BLaER1 (cell line): ENCODE measurements at regions not wholly inside any gene's neighbourhood (a gene's known extent, or its start where the extent isn't known, plus 50 kb on each side); places are given as distances from the start of the nearest gene placed in this dataset.

Experiments used
- H3K27ac ChIP-seq: shearing (Covaris generic); formaldehyde crosslinking; 2 replicates; pipeline ENCODE4 v1.8.1; 2022
- H3K27me3 ChIP-seq: shearing (Covaris generic); formaldehyde crosslinking; 2 replicates; pipeline ENCODE4 v1.8.1; 2022
- H3K36me3 ChIP-seq: shearing (Covaris generic); formaldehyde crosslinking; 2 replicates; pipeline ENCODE4 v1.8.1; 2022
- H3K4me1 ChIP-seq: shearing (Covaris generic); formaldehyde crosslinking; 2 replicates; pipeline ENCODE4 v1.8.1; 2022
- H3K4me2 ChIP-seq: shearing (Covaris generic); formaldehyde crosslinking; 2 replicates; pipeline ENCODE4 v1.8.1; 2022
- H3K4me3 ChIP-seq: shearing (Covaris generic); formaldehyde crosslinking; 2 replicates; pipeline ENCODE4 v1.8.1; 2022
- H3K9ac ChIP-seq: shearing (Covaris generic); formaldehyde crosslinking; 2 replicates; pipeline ENCODE4 v1.8.1; 2022
- H3K9me3 ChIP-seq: shearing (Covaris generic); formaldehyde crosslinking; 2 replicates; pipeline ENCODE4 v1.8.1; 2022
- H4K20me1 ChIP-seq: shearing (Covaris generic); formaldehyde crosslinking; 2 replicates; pipeline ENCODE4 v1.8.1; 2022
- Cebpa-rat ChIP-seq: shearing (Covaris generic); IDR thresholded peaks from 2 replicates; pipeline ENCODE4 v1.8.1; 2022

- Histone ChIP-seq H3K27me3 (no peaks in the 10 kb centered on the region), H3K27ac (no peak overlapping the region), H3K4me2 (no peak overlapping the region), H3K9ac (no peak overlapping the region), H3K36me3 (no peaks in the 10 kb centered on the region), H3K9me3 (no peaks in the 10 kb centered on the region), H3K4me3 (no peak overlapping the region), H4K20me1 (no peaks in the 10 kb centered on the region), H3K4me1 (no peaks in the 10 kb centered on the region)
- TF ChIP-seq Cebpa-rat, result no peak
Observed at GRCh38 chr13:55661505-55661904, 1479.2 kb upstream of the PRR20A start.

DNA sequence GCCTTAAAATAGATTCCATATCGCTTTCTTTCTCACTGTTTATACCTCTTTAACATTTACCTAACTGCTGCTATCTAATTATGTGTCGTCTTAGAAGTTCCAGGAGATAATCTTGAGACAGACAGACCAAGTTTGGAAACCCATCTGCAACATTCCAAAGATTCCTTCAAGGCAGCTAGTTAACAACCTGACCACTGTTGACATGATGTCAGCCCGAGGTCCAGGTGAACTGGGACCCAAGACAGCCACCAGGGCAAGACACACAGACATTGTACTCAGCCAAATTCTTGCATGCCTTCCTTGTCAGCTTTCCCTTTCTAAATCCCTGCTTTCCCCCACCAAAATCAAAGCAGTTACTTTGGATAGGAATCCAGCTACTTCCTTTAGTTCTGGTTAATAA is 1476.5 kb upstream of the PRR20A start:
- Histone ChIP-seq H3K4me1 (no peaks in the 10 kb centered on the region), H3K36me3 (no peaks in the 10 kb centered on the region), H3K27me3 (no peaks in the 10 kb centered on the region), H3K9ac (no peak overlapping the region), H4K20me1 (no peaks in the 10 kb centered on the region), H3K4me2 (no peak overlapping the region), H3K27ac (no peak overlapping the region), H3K9me3 (no peaks in the 10 kb centered on the region), H3K4me3 (no peak overlapping the region)
- TF ChIP-seq Cebpa-rat, result no peak

DNA sequence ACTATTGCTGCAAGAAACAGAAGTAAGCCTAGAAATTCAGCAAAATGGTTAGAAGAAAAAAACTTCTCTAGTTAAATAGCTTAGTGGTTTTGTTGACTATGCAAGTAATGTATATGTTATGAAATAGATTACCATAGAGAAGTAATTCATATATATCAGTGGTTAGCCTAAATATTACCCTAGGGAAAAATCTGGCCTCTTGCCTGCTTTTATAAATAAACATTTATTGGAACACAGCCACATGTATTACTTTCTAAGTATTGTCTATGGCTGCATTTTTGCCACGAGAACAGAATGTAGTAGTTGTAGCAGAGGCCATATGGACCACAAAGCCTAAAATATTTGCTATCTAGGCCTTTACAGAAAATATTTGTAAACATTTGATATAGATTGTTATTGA is 1471.7 kb upstream of the PRR20A start:
- no peak for TF ChIP-seq Cebpa-rat
- H3K27me3 ChIP-seq, result no peaks in the 10 kb centered on the region

DNA sequence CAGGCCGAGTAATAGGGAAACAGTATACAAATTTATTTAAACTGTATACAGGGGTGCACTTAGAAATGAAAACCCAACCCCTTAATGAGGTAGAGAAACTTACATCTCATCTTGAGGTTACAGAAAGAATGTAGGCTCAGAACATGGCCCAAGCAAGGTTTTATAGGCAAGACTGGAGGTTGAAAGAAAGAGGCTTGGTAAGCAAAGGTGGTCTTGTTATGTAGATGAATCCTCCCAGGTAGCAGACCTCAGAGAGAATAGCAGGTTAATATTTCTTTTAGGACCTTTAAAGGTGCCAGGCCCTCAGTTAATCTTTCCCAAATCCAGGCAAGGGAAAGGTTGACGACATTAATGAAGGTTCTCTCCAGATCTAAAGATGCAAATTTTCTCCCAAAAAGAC is 1466.8 kb upstream of the PRR20A start:
- no peak for TF ChIP-seq Cebpa-rat
- Histone ChIP-seq H3K9me3 (no peaks in the 10 kb centered on the region), H3K4me1 (no peaks in the 10 kb centered on the region), H3K4me2 (no peak overlapping the region), H3K36me3 (no peaks in the 10 kb centered on the region), H3K9ac (no peak overlapping the region), H4K20me1 (no peaks in the 10 kb centered on the region), H3K4me3 (no peak overlapping the region), H3K27me3 (no peaks in the 10 kb centered on the region), H3K27ac (no peak overlapping the region)

More for the DNA sequence above, 1471.7 kb upstream of the PRR20A start:
- Histone ChIP-seq H3K36me3 (no peaks in the 10 kb centered on the region), H3K9ac (no peak overlapping the region), H4K20me1 (no peaks in the 10 kb centered on the region), H3K4me3 (no peak overlapping the region), H3K4me1 (no peaks in the 10 kb centered on the region), H3K27ac (no peak overlapping the region), H3K4me2 (no peak overlapping the region), H3K9me3 (no peaks in the 10 kb centered on the region)

GRCh38 chr13:55682776-55683175 is 1457.9 kb upstream of the PRR20A start:
- H3K9me3 ChIP-seq, result no peaks in the 10 kb centered on the region
- no peak for TF ChIP-seq Cebpa-rat

DNA sequence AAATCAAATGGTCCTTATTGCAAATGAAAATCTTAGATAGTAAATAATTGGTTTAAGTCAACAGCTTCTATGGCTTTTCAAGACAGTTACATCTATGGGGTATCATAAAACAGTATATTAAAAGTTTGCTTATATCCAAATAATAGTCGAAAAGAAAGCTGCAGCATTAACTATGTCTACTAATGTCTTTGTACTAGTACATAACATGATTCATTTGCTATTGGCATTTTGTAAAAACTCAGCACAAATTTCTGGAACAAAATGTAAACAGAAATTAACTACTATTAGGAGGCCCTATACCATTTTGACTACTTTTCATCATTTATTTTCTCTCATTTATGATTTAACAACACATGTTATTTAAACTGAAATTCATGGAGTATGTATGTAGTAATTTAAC is 1435.2 kb upstream of the PRR20A start:
- Histone ChIP-seq H3K36me3 (no peaks in the 10 kb centered on the region), H3K27ac (no peak overlapping the region), H3K4me1 (no peaks in the 10 kb centered on the region), H3K9ac (no peak overlapping the region), H3K4me3 (no peak overlapping the region), H4K20me1 (no peaks in the 10 kb centered on the region), H3K4me2 (no peak overlapping the region), H3K27me3 (no peaks in the 10 kb centered on the region), H3K9me3 (no peaks in the 10 kb centered on the region)
- TF ChIP-seq Cebpa-rat, result no peak

More at GRCh38 chr13:55682776-55683175, 1457.9 kb upstream of the PRR20A start:
- no peak overlapping the region for H3K9ac ChIP-seq
- H4K20me1 ChIP-seq, result no peaks in the 10 kb centered on the region
- no peaks in the 10 kb centered on the region for H3K27me3 ChIP-seq
- H3K4me2 ChIP-seq, result no peak overlapping the region
- H3K36me3 ChIP-seq, result no peaks in the 10 kb centered on the region
- no peak overlapping the region for H3K4me3 ChIP-seq
- no peaks in the 10 kb centered on the region for H3K4me1 ChIP-seq
- no peak overlapping the region for H3K27ac ChIP-seq

- Histone ChIP-seq H3K9ac (no peak overlapping the region), H3K4me1 (no peaks in the 10 kb centered on the region), H3K4me2 (no peak overlapping the region), H3K27ac (no peak overlapping the region), H3K4me3 (no peak overlapping the region), H3K27me3 (no peaks in the 10 kb centered on the region), H3K9me3 (no peaks in the 10 kb centered on the region), H4K20me1 (no peaks in the 10 kb centered on the region), H3K36me3 (no peaks in the 10 kb centered on the region)
- no peak for TF ChIP-seq Cebpa-rat
Observed at GRCh38 chr13:55705971-55706370, 1434.7 kb upstream of the PRR20A start.

GRCh38 chr13:55714120-55714519 is 1426.6 kb upstream of the PRR20A start:
- Histone ChIP-seq H3K4me2 (no peak overlapping the region), H3K27ac (no peak overlapping the region), H3K4me3 (no peak overlapping the region), H3K9ac (no peak overlapping the region), H3K4me1 (no peaks in the 10 kb centered on the region), H3K36me3 (no peaks in the 10 kb centered on the region), H3K9me3 (no peaks in the 10 kb centered on the region), H3K27me3 (no peaks in the 10 kb centered on the region), H4K20me1 (no peaks in the 10 kb centered on the region)
- no peak for TF ChIP-seq Cebpa-rat

DNA sequence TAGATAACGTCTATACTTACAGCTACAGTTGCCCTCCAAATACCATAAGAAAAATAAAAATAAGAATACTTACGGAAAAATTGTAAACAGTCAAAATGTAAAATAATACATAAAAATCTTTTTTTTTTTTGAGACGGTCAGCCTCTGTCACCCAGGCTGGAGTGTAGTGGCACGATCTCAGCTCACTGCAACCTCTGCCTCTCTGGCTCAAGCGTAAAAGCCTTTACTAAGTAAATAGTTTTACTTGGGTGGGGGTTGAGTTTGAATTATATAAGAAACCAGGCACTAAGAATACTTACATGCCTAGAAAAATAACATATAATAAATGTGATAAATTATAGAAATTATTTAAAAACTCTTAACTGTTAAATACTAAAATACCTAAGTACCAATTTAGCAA is 1413.0 kb upstream of the PRR20A start:
- Histone ChIP-seq H3K4me3 (no peak overlapping the region), H3K9ac (no peak overlapping the region), H3K4me1 (no peaks in the 10 kb centered on the region), H4K20me1 (no peaks in the 10 kb centered on the region), H3K4me2 (no peak overlapping the region), H3K36me3 (no peaks in the 10 kb centered on the region), H3K27me3 (no peaks in the 10 kb centered on the region), H3K9me3 (no peaks in the 10 kb centered on the region), H3K27ac (no peak overlapping the region)
- TF ChIP-seq Cebpa-rat, result no peak

DNA sequence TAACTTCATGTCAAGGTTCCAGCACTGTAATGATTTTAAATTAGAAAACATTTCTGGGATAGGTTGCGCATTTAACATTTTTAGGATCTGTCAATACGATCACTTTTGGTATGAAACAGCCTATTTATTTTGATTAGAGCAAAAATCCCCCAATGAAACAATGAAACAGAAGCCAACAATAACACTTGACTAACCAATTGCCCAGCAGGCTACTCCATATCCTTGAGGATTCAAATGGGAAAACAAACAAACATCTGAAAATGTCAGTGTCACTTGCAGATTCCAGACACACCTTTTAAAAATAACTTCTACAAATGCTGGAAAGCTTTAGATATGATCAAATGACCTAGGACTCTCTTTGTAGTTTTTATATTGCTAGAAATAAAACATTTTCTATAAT is 1412.5 kb upstream of the PRR20A start:
- H4K20me1 ChIP-seq, result no peaks in the 10 kb centered on the region
- no peaks in the 10 kb centered on the region for H3K36me3 ChIP-seq
- H3K9me3 ChIP-seq, result no peaks in the 10 kb centered on the region
- no peaks in the 10 kb centered on the region for H3K4me1 ChIP-seq
- no peak overlapping the region for H3K4me3 ChIP-seq
- H3K9ac ChIP-seq, result no peak overlapping the region
- no peak for TF ChIP-seq Cebpa-rat
- no peaks in the 10 kb centered on the region for H3K27me3 ChIP-seq
- H3K4me2 ChIP-seq, result no peak overlapping the region
- H3K27ac ChIP-seq, result no peak overlapping the region

DNA sequence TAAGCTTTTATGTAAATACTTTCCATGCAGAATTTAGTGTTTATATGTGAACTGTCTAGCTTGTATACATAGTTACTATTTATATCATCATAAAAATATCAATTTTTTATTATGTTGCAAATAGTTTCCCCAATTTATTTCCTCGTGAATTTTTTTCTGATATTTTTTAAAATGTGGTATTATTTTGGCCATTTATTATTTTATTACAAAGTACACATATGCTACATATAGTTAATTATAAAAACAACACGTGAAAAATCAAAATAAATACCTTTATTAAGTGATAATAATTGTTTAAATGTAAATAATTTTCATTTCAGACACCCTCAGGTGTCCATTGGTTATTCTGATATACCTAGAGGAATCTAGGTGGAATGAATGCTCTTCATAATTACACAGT is 1394.9 kb upstream of the PRR20A start:
- Histone ChIP-seq H4K20me1 (no peaks in the 10 kb centered on the region), H3K9me3 (no peaks in the 10 kb centered on the region), H3K36me3 (no peaks in the 10 kb centered on the region), H3K4me2 (no peak overlapping the region), H3K27me3 (no peaks in the 10 kb centered on the region), H3K4me3 (no peak overlapping the region), H3K9ac (no peak overlapping the region), H3K4me1 (no peaks in the 10 kb centered on the region), H3K27ac (no peak overlapping the region)
- no peak for TF ChIP-seq Cebpa-rat
